Esophagus (tissue), 2 donors: ENCODE measurements at regions not wholly inside any gene's neighbourhood (a gene's known extent, or its start where the extent isn't known, plus 50 kb on each side); places are given as distances from the start of the nearest gene placed in this dataset.

Experiments
- H3K27ac ChIP-seq, 2 donors: one replicate each; pipeline ENCODE4 v1.5.1; 2013; ENCODE audit warnings: low read depth in 2 of 2, mild to moderate bottlenecking in 2 of 2, inconsistent platforms in 1 of 2, low read length in 1 of 2, moderate library complexity in 1 of 2
- H3K27me3 ChIP-seq, 2 donors: one replicate each; pipeline ENCODE4 v1.6.1; 2013; ENCODE audit warnings: low read length in 2 of 2, control low read depth in 1 of 2, mild to moderate bottlenecking in 1 of 2; ENCODE audit not compliant: insufficient read depth in 2 of 2, control insufficient read depth in 1 of 2
- H3K36me3 ChIP-seq, 2 donors: one replicate each; pipeline ENCODE4 v1.6.1; 2013; ENCODE audit warnings: low read length in 1 of 2; ENCODE audit not compliant: control insufficient read depth in 2 of 2, insufficient read depth in 2 of 2
- H3K4me1 ChIP-seq, 2 donors: one replicate each; pipeline ENCODE4 v1.6.1; 2013; ENCODE audit warnings: low read length in 1 of 2; ENCODE audit not compliant: control insufficient read depth in 2 of 2, insufficient read depth in 2 of 2
- H3K4me3 ChIP-seq, 2 donors: one replicate each; pipeline ENCODE4 v1.5.1; 2013; ENCODE audit warnings: low read length in 2 of 2, mild to moderate bottlenecking in 2 of 2, low read depth in 1 of 2, moderate library complexity in 1 of 2
- H3K9me3 ChIP-seq, 2 donors: one replicate each; pipeline ENCODE4 v1.6.1; 2013; ENCODE audit warnings: mild to moderate bottlenecking in 2 of 2, low read depth in 1 of 2, low read length in 1 of 2, moderate library complexity in 1 of 2; ENCODE audit not compliant: control insufficient read depth in 2 of 2, insufficient read depth in 1 of 2
- WGBS, 2 donors: extraction: QIAGEN DNeasy Blood & Tissue Kit; methylation state at CpG; one replicate each; pipeline ENCODE4 v1.1.7; 2013; 5-methylcytosine and 5-hydroxymethylcytosine counted together
- donor health status: healthy with polysubstance abuse.
- donor health status: Bipolar disorder and iron deficiency.

DNA sequence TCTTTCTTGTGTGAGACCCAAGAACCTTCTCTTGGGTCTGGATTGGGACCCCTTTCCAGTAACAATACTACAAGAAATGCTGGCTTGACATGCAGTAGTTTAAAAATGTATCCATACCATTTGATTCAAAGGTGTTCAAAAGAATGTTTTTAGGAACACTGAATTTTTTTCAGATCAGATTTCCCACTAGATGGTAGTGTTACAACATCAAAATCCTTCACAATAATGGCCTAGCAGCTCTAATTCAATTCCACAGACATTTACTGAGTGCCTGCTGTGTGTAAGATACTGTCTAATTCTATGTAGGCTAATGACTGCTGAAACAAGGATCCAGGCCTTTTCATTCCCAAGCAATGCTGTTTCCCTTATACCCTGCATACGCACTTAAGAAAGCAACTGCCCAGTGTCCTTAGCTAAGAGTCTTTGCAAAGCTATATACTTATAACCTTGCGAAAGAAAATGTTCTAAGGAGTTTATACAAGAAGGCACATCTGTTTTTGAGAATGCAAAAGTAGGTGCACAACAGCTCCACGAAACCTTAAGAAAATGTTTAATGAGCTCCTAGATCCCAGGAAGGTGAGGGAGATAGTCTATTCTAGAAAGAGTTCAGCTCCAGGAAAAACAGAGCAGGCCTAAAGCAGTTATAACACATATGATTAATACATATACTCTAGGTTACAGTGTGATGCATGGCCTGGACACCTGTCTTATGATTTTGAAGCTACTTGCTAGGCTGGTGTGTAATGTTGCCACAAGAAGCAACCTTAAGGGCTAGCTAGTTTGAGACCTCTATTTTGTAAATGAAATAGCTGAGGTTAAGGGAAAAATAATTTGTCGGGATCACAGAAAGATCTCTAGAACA is 50.9 kb upstream of the PKP2 start:
- Histone ChIP-seq H3K27me3 (no peaks in the 10 kb centered on the region), H3K9me3 (no peaks in the 10 kb centered on the region), H3K4me3 (no peak overlapping the region), H3K27ac (no peak overlapping the region), H3K4me1 (no peaks in the 10 kb centered on the region), H3K36me3 (no peaks in the 10 kb centered on the region)
- 89% methylated on average over 4 of the region's 4 CpGs for WGBS, 2 donors

DNA sequence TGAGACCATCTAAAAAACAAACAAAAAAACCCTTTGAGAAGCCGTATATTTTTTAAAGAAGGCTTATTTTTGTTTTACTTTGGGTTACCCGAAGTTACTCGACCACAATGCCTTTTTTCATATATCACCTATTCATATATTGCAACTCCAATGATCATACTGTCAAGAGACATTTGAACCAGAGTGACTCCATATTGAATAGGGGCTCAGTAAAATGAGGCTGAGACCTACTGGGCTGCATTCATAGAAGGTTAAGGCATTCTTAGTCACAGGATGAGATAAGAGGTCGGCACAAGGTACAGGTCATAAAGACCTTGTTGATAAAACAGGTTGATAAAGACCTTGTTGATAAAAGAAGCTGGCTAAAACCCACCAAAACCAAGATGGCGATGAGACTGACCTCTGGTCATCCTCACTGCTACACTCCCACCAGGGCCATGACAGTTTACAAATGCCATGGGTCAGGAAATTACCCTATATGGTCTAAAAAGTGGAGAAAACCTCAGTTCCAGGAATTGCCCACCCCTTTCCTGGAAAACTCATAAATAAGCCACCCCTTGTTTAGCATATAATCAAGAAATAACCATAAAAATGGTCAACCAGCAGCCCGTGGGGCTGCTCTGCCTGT is 50.0 kb upstream of the PKP2 start:
- Histone ChIP-seq H3K4me3 (no peak overlapping the region), H3K27ac (no peak overlapping the region), H3K4me1 (no peaks in the 10 kb centered on the region), H3K27me3 (no peaks in the 10 kb centered on the region), H3K9me3 (no peaks in the 10 kb centered on the region), H3K36me3 (no peaks in the 10 kb centered on the region)
- WGBS, 2 donors, result 61 to 68% methylated on average over 6 of the region's 6 CpGs
